ENCODE measurements at regions not wholly inside any gene's neighbourhood (a gene's known extent, or its start where the extent isn't known, plus 50 kb on each side); places are given as distances from the start of the nearest gene placed in this dataset.

DNA sequence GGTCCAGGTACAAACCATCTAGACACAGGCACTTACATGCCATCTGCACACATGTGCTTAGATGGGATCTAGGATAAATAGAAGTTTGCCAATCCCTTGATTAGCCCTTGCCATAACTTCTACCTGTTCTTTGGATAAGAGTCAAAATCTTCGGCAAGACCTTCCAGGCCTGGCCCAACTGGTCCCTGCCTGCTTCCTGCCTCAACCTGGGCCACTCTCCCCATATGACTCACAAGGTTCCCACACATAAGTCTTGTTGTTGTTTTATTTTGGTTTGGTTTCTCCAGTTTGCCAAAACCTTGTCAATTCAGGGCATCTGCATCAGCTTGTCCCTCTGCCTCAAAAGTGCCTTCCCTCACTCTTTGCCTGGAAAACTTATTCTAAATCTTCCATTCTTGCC lies 95.3 kb upstream of the XYLT1 start:
- no peak overlapping the region for H3K9ac ChIP-seq (ENCODE audit: low read length in 5 of 5)
- peaks cover 0 to 2% (median 0%) of the 10 kb centered on the region in 5 donors for H3K27me3 ChIP-seq (ENCODE audit: control insufficient read depth in 5 of 5, insufficient read depth in 4 of 5, low read length in 5 of 5)
- H3K4me3 ChIP-seq (ENCODE audit: low read depth in 1 of 5, low read length in 5 of 5) = no peak overlapping the region
- no peaks in the 10 kb centered on the region for H3K36me3 ChIP-seq (ENCODE audit: control insufficient read depth in 5 of 5, insufficient read depth in 5 of 5, low read length in 5 of 5)
- peaks cover 0 to 3% (median 0%) of the 10 kb centered on the region in 5 donors for H3K4me1 ChIP-seq (ENCODE audit: control insufficient read depth in 5 of 5, insufficient read depth in 5 of 5, low read length in 5 of 5)
- H3K9me3 ChIP-seq (ENCODE audit: control insufficient read depth in 5 of 5, low read length in 5 of 5) = peaks cover 0 to 4% (median 4%) of the 10 kb centered on the region in 5 donors
- no peak overlapping the region for H3K27ac ChIP-seq (ENCODE audit: low read depth, low read length)

DNA sequence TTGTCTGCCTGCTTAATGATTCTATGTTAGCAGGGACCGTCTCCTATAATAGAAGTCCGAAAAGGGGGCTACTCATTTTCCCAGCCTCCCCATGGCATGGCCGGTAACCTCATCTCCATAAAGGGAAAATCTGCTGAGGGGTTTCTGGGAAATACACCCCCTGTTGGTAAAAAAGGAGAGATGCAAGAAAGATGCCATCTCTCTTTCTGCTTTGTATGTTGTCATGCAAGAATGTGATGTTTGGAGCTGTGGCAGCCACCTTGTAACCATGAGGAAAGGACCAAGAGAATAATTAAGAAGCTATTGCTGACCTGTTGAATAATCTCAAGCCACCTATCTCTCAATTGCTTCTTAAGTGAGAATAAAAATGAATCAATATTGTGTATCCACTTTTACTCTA lies 94.8 kb upstream of the XYLT1 start:
- Histone ChIP-seq H3K27ac (ENCODE audit: low read depth, low read length) (no peak overlapping the region), H3K27me3 (ENCODE audit: control insufficient read depth in 5 of 5, insufficient read depth in 4 of 5, low read length in 5 of 5) (peaks cover 0 to 7% (median 0%) of the 10 kb centered on the region in 5 donors)

DNA sequence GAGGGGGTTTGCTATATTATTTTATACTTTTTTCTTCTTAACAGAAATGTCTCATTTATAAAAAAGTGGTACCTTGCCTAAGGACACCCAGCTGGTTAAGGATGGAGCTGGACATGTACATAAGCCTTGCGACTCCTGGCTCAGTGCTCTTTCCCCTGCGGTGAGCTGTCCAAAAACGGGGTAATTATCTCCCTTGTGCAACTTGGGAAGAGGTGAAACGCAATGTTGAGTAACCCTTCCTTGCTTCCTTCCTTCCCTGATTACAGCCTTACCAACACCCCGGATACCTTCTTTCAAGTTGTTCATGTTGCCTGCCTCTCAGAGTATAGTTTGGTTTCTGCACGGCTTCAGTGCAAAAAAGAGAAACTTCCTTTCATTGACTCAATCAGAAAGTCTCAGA lies 94.1 kb upstream of the XYLT1 start:
- Histone ChIP-seq H3K36me3 (ENCODE audit: control insufficient read depth in 5 of 5, insufficient read depth in 5 of 5, low read length in 5 of 5) (no peaks in the 10 kb centered on the region), H3K4me1 (ENCODE audit: control insufficient read depth in 5 of 5, insufficient read depth in 5 of 5, low read length in 5 of 5) (peaks cover 0 to 3% (median 0%) of the 10 kb centered on the region in 5 donors), H3K27me3 (ENCODE audit: control insufficient read depth in 5 of 5, insufficient read depth in 4 of 5, low read length in 5 of 5) (peaks cover 0 to 7% (median 0%) of the 10 kb centered on the region in 5 donors), H3K27ac (ENCODE audit: low read depth, low read length) (no peak overlapping the region), H3K4me3 (ENCODE audit: low read depth in 1 of 5, low read length in 5 of 5) (no peak overlapping the region), H3K9ac (ENCODE audit: low read length in 5 of 5) (no peak overlapping the region), H3K9me3 (ENCODE audit: control insufficient read depth in 5 of 5, low read length in 5 of 5) (peaks cover 0 to 4% (median 4%) of the 10 kb centered on the region in 5 donors)

More for the DNA sequence above, 94.8 kb upstream of the XYLT1 start:
- Histone ChIP-seq H3K36me3 (ENCODE audit: control insufficient read depth in 5 of 5, insufficient read depth in 5 of 5, low read length in 5 of 5) (no peaks in the 10 kb centered on the region), H3K9ac (ENCODE audit: low read length in 5 of 5) (no peak overlapping the region), H3K4me1 (ENCODE audit: control insufficient read depth in 5 of 5, insufficient read depth in 5 of 5, low read length in 5 of 5) (peaks cover 0 to 3% (median 0%) of the 10 kb centered on the region in 5 donors), H3K4me3 (ENCODE audit: low read depth in 1 of 5, low read length in 5 of 5) (no peak overlapping the region), H3K9me3 (ENCODE audit: control insufficient read depth in 5 of 5, low read length in 5 of 5) (peaks cover 0 to 4% (median 4%) of the 10 kb centered on the region in 5 donors)

DNA sequence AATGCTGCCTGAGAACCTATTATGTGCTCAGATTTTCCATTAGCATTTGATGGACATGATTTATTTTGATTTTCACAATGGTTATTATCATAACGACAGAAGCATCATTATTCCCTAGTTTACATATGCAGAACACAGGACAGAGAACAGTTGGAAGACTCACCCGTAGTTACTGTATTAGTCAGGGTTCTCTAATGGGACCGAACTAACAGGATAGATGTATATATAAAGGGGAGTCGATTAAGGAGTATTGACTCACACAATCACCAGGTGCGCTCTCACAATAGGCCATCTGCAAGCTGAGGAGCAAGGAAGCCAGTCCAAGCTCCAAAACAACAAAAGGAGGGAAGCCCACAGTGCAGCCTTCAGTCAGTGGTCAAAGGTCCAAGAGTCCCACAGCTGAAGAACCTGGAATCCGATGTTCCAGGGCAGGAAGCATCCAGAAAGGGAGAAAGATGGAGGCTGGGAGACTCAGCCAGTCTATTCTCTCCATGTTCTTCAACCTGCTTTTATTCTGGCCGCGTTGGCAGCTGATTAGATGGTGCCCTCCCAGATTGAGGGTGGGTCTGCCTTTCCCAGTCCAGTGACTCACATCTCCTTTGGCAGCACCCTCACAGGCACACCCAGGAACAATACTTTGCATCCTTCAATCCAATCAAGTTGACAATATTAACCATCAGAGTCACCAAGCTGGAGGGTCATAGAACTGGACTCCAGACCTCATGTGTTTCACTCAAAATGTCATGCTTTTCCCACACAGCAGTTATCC lies 92.7 kb upstream of the XYLT1 start:
- Histone ChIP-seq H3K27me3 (ENCODE audit: control insufficient read depth in 5 of 5, insufficient read depth in 4 of 5, low read length in 5 of 5) (peaks cover 0 to 7% (median 0%) of the 10 kb centered on the region in 5 donors), H3K36me3 (ENCODE audit: control insufficient read depth in 5 of 5, insufficient read depth in 5 of 5, low read length in 5 of 5) (no peaks in the 10 kb centered on the region), H3K9me3 (ENCODE audit: control insufficient read depth in 5 of 5, low read length in 5 of 5) (peaks cover 0 to 4% (median 4%) of the 10 kb centered on the region in 5 donors), H3K4me1 (ENCODE audit: control insufficient read depth in 5 of 5, insufficient read depth in 5 of 5, low read length in 5 of 5) (peaks cover 0 to 3% (median 0%) of the 10 kb centered on the region in 5 donors), H3K4me3 (ENCODE audit: low read depth in 1 of 5, low read length in 5 of 5) (no peak overlapping the region), H3K27ac (ENCODE audit: low read depth, low read length) (no peak overlapping the region), H3K9ac (ENCODE audit: low read length in 5 of 5) (no peak overlapping the region)

DNA sequence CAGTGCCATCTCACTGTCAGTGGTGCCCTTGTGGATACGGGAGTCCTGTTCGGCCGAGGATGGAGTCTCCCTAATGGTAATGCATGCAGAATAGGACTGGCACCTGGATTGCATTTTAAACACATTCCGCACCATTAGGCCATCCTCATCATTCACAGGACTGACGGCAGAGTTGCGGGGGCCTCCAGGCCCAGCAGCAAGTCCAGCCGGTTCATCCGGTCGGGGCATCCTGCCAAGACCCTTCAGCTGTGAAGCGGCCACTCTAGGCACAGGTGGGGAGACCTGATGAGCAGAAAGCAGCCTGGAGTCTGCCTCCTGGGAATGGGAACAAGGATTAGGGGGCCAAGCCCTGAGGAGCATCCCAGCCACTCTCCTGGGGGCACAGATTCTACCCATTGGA lies 90.3 kb upstream of the XYLT1 start:
- Histone ChIP-seq H3K9ac (ENCODE audit: low read length in 5 of 5) (no peak overlapping the region), H3K4me3 (ENCODE audit: low read depth in 1 of 5, low read length in 5 of 5) (no peak overlapping the region), H3K9me3 (ENCODE audit: control insufficient read depth in 5 of 5, low read length in 5 of 5) (peaks cover 0 to 4% (median 4%) of the 10 kb centered on the region in 5 donors), H3K4me1 (ENCODE audit: control insufficient read depth in 5 of 5, insufficient read depth in 5 of 5, low read length in 5 of 5) (peaks cover 0 to 3% (median 0%) of the 10 kb centered on the region in 5 donors), H3K27ac (ENCODE audit: low read depth, low read length) (no peak overlapping the region), H3K27me3 (ENCODE audit: control insufficient read depth in 5 of 5, insufficient read depth in 4 of 5, low read length in 5 of 5) (peaks cover 0 to 7% (median 0%) of the 10 kb centered on the region in 5 donors), H3K36me3 (ENCODE audit: control insufficient read depth in 5 of 5, insufficient read depth in 5 of 5, low read length in 5 of 5) (no peaks in the 10 kb centered on the region)

DNA sequence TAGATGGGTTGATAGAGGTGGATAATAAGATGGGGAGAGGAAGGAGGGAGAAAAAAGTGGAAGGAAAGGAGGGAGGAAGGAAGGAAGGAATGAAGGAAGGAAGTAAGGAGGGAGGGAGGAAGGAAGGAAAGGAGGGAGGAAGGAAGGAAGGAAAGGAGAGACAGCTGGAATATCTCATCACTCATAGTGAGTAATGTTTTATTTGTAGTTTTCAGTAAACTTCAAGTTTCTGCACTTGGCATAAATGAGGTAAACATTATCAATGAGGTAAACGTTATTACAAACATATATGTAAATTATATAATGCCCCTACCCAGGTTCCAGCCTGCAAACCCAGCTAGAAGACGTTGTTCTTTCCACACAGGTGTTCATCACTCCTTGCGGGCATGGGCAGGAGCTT lies 89.8 kb upstream of the XYLT1 start:
- Histone ChIP-seq H3K9me3 (ENCODE audit: control insufficient read depth in 5 of 5, low read length in 5 of 5) (peaks cover 0 to 1% (median under 1%) of the 10 kb centered on the region in 5 donors), H3K4me1 (ENCODE audit: control insufficient read depth in 5 of 5, insufficient read depth in 5 of 5, low read length in 5 of 5) (peaks cover 0 to 3% (median 0%) of the 10 kb centered on the region in 5 donors), H3K27ac (ENCODE audit: low read depth, low read length) (no peak overlapping the region)

DNA sequence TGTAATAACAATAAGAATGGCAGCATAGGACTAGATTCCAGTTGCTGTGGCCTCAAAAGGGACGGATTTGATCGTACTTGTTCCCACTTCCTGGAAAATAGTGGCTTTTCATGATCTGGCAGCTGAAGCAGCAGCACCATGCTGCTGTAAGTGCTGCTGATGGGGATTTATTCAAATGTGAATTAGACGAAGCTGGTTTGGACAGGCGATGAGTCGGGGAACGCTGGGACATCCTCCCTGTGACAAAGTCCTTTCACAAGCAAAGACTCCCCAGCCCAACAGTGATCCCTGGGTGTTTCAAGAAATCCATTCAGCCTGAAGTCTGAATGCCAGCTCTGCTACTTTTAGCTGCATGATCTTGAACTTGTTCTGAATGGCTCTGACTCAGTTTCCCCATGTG lies 88.6 kb upstream of the XYLT1 start:
- H3K27ac ChIP-seq (ENCODE audit: low read depth, low read length) = no peak overlapping the region
- H3K9me3 ChIP-seq (ENCODE audit: control insufficient read depth in 5 of 5, low read length in 5 of 5) = no peaks in the 10 kb centered on the region
- H3K36me3 ChIP-seq (ENCODE audit: control insufficient read depth in 5 of 5, insufficient read depth in 5 of 5, low read length in 5 of 5) = no peaks in the 10 kb centered on the region

More for the DNA sequence above, 89.8 kb upstream of the XYLT1 start:
- H3K9ac ChIP-seq (ENCODE audit: low read length in 5 of 5) = no peak overlapping the region
- H3K4me3 ChIP-seq (ENCODE audit: low read depth in 1 of 5, low read length in 5 of 5) = no peak overlapping the region
- no peaks in the 10 kb centered on the region for H3K36me3 ChIP-seq (ENCODE audit: control insufficient read depth in 5 of 5, insufficient read depth in 5 of 5, low read length in 5 of 5)
- H3K27me3 ChIP-seq (ENCODE audit: control insufficient read depth in 5 of 5, insufficient read depth in 4 of 5, low read length in 5 of 5) = peaks cover 0 to 7% (median 0%) of the 10 kb centered on the region in 5 donors

DNA sequence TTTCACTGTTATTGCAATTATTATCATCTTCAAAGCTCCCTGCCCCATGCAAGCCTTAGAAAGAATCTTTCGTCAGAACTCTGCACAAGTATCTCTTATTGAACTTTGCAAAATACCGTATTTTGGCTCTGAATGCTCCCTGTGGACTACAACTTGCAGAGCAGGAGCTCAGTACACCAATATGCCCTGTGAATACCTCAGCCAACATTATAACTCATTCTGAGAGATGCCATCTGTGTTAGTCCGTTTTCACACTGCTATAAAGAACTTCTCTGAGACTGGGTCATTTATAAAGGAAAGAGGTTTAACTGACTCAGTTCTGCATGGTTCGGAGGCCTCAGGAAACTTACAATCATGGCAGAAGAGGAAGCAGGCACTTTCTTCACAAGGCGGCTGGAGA lies 87.2 kb upstream of the XYLT1 start:
- Histone ChIP-seq H3K27ac (ENCODE audit: low read depth, low read length) (no peak overlapping the region), H3K27me3 (ENCODE audit: control insufficient read depth in 5 of 5, insufficient read depth in 4 of 5, low read length in 5 of 5) (peaks cover 2 to 7% (median 4%) of the 10 kb centered on the region in 5 donors), H3K4me3 (ENCODE audit: low read depth in 1 of 5, low read length in 5 of 5) (no peak overlapping the region), H3K9me3 (ENCODE audit: control insufficient read depth in 5 of 5, low read length in 5 of 5) (no peaks in the 10 kb centered on the region), H3K9ac (ENCODE audit: low read length in 5 of 5) (no peak overlapping the region), H3K36me3 (ENCODE audit: control insufficient read depth in 5 of 5, insufficient read depth in 5 of 5, low read length in 5 of 5) (no peaks in the 10 kb centered on the region), H3K4me1 (ENCODE audit: control insufficient read depth in 5 of 5, insufficient read depth in 5 of 5, low read length in 5 of 5) (peaks cover 0 to 3% (median 0%) of the 10 kb centered on the region in 5 donors)

More for the DNA sequence above, 88.6 kb upstream of the XYLT1 start:
- no peak overlapping the region for H3K4me3 ChIP-seq (ENCODE audit: low read depth in 1 of 5, low read length in 5 of 5)
- H3K27me3 ChIP-seq (ENCODE audit: control insufficient read depth in 5 of 5, insufficient read depth in 4 of 5, low read length in 5 of 5) = peaks cover 0 to 7% (median 3%) of the 10 kb centered on the region in 5 donors
- no peak overlapping the region for H3K9ac ChIP-seq (ENCODE audit: low read length in 5 of 5)
- H3K4me1 ChIP-seq (ENCODE audit: control insufficient read depth in 5 of 5, insufficient read depth in 5 of 5, low read length in 5 of 5) = no peaks in the 10 kb centered on the region

DNA sequence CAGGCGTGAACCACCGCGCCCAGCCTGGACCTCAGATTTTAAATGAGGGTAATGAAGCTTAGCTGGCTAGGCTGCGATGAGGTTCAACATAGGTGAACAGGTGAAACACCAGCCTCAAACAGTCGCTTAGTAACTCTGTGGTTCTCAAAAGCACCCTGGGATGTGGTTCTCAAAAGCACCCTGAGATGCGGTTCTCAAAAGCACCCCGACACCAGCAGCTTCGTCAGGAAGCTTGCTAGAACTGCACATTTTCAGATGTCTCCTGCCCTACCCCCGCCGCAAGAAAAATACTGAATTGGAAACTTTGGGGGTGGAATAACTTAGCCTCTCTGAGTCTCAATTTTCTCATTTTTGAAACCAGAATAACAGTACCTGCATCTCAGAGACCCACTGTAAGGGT lies 86.7 kb upstream of the XYLT1 start:
- no peak overlapping the region for H3K27ac ChIP-seq (ENCODE audit: low read depth, low read length)
- no peak overlapping the region for H3K4me3 ChIP-seq (ENCODE audit: low read depth in 1 of 5, low read length in 5 of 5)
- peaks cover 3 to 5% (median 4%) of the 10 kb centered on the region in 5 donors for H3K27me3 ChIP-seq (ENCODE audit: control insufficient read depth in 5 of 5, insufficient read depth in 4 of 5, low read length in 5 of 5)
- H3K36me3 ChIP-seq (ENCODE audit: control insufficient read depth in 5 of 5, insufficient read depth in 5 of 5, low read length in 5 of 5) = no peaks in the 10 kb centered on the region
- H3K9me3 ChIP-seq (ENCODE audit: control insufficient read depth in 5 of 5, low read length in 5 of 5) = no peaks in the 10 kb centered on the region
- H3K9ac ChIP-seq (ENCODE audit: low read length in 5 of 5) = no peak overlapping the region
- H3K4me1 ChIP-seq (ENCODE audit: control insufficient read depth in 5 of 5, insufficient read depth in 5 of 5, low read length in 5 of 5) = peaks cover 0 to 3% (median 0%) of the 10 kb centered on the region in 5 donors

DNA sequence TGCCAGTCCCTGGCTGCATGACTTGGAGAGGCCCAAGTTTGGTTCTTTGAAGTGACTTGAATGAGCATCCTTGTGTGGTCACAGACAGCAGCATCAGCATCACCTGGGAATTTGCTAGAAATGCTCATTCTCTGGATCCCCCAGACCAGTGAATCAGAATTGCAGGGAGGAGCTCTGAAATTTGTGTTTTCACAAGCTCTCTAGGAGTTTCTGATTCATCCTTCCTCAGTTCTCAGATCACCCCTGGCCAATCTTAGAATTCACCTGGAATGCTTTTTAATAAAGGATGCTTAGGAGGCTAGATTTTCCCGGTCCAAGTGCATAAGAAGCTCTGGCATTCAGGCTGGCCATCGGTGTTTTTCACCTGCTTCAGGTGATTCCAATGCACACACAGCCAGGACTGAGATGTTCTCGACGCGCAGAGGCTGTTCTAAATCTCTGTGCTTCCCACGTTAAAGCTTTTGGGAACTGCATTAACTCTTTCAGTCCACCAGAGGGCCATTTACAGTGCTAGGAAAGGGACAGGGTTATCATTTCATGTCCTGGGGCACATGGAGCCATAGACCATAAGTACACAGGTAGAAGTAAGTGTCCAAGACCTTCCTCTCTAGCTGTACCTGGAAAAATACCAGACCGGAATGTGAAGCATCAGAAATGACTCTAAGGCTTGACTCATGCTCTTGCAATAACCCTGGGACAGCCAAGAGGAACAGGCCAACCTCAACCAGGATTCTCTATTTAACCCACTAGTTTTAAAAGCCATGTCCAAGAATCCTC lies 85.7 kb upstream of the XYLT1 start:
- H3K9ac ChIP-seq (ENCODE audit: low read length in 5 of 5) = no peak overlapping the region
- no peaks in the 10 kb centered on the region for H3K9me3 ChIP-seq (ENCODE audit: control insufficient read depth in 5 of 5, low read length in 5 of 5)
- peaks cover 4 to 7% (median 6%) of the 10 kb centered on the region in 5 donors for H3K27me3 ChIP-seq (ENCODE audit: control insufficient read depth in 5 of 5, insufficient read depth in 4 of 5, low read length in 5 of 5)
- H3K4me1 ChIP-seq (ENCODE audit: control insufficient read depth in 5 of 5, insufficient read depth in 5 of 5, low read length in 5 of 5) = peaks cover 0 to 3% (median 0%) of the 10 kb centered on the region in 5 donors
- no peak overlapping the region for H3K4me3 ChIP-seq (ENCODE audit: low read depth in 1 of 5, low read length in 5 of 5)
- no peaks in the 10 kb centered on the region for H3K36me3 ChIP-seq (ENCODE audit: control insufficient read depth in 5 of 5, insufficient read depth in 5 of 5, low read length in 5 of 5)
- no peak overlapping the region for H3K27ac ChIP-seq (ENCODE audit: low read depth, low read length)
